NCI-H510A (cell line): ENCODE measurements at regions not wholly inside any gene's neighbourhood (a gene's known extent, or its start where the extent isn't known, plus 50 kb on each side); places are given as distances from the start of the nearest gene placed in this dataset.

Experiments
- DNase-seq: peaks from one replicate; lab custom pipeline; 2025; lab: John Stamatoyannopoulos, UW

- no peak for DNase-seq
Observed at GRCh38 chr3:22593638-22594037, 609.5 kb upstream of the UBE2E2 start.

- peak; percentile 12 for DNase-seq
Observed at GRCh38 chr3:22594990-22595389, 608.1 kb upstream of the UBE2E2 start.

GRCh38 chr3:22606461-22606860 lies 596.7 kb upstream of the UBE2E2 start:
- DNase-seq, result no peak

DNA sequence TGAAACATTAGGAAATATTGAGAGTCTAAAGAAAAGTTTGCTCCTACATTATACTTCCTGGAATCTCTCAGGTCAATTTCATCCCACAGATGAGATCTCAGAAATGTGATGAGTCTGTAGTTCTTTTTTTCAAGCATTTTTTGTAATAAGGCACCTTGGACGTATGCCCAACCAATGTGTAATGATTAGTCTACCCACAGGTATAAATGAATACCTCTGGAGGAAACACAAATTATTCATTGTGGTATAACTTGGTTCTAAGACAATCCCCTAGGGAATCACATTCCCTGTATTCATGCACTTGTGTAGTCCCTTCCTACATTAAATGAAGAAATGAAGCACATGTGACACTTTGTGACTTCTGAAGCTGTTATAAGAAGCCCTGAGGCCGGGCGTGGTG lies 596.2 kb upstream of the UBE2E2 start:
- DNase-seq, result no peak

DNA sequence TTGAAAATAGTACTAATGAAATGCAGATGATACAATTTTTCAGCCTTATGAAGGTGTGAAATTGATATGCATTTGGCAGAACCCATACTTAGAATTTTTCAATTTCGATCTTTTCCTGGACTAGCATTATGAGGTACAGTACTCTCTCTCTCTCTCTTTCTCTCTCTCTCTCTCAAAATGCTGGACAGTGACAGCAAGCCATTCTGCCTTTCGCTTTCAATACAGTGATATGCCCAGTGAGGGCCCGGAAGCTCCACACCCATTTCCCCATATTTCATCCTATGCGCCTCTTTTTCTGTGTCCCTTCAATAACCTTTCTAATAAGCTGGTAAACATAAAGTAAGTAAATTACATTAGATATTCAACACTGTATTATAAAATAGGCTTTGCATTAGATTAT lies 595.0 kb upstream of the UBE2E2 start:
- no peak for DNase-seq

- no peak for DNase-seq
Observed at GRCh38 chr3:22608721-22609120, 594.4 kb upstream of the UBE2E2 start.

GRCh38 chr3:22609139-22609538 lies 594.0 kb upstream of the UBE2E2 start:
- DNase-seq, result no peak

DNA sequence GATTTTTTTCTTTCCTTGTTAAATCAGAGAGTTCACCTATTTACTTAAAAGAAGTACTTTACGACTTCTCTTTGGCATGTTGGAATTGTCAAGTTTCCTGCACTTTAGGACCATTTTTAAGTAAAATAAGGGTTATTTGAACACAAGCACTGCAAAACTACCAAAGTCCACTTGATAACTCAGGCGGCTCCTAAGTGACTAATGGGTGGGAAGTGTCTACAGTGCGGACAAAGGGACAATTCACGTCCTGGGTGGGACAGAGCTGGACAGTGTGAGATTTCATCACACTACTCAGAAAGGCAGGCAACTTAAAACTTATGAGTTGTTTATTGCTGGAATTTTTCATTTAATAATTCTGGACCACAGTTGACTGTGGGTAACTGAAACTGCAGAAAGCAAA lies 590.2 kb upstream of the UBE2E2 start:
- DNase-seq, result no peak

GRCh38 chr3:22615790-22616189 lies 587.3 kb upstream of the UBE2E2 start:
- DNase-seq, result no peak

DNA sequence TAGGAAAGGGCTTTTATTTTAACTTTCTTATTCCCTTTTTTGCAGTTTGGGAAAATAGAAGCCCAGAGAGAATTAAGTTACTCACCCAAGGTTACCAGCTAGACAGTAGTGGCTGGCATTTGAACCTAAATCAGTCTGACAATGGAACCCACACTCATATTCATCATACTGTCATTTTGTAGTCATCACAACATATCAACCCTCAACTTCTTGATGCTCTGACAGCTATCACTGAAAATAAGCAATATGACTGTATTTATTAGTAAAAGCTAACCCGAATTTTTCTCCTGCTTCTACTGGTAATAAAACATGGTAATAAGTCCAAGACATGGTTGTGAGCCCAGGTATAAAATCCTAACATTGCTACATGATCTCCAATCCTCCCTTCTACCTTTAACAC lies 585.8 kb upstream of the UBE2E2 start:
- no peak for DNase-seq

DNA sequence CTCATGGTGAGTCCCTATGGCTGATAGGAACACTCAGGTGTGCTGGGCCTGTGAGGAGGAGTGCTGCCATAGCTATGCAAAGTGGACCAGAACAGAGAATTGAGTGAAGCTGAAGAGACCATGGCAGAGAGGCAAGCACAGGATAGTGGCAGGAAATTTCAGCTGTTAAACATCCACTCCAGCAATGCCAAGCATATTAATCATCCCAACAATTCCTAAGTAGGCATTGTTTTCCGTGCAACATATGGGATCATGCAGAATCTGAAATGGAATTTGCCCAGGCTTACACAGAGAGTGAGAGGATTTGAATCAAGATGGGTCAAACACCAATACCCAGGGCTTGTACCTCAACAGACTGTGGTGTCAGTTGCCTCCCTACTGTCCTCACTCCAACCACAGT lies 582.6 kb upstream of the UBE2E2 start:
- DNase-seq, result no peak

DNA sequence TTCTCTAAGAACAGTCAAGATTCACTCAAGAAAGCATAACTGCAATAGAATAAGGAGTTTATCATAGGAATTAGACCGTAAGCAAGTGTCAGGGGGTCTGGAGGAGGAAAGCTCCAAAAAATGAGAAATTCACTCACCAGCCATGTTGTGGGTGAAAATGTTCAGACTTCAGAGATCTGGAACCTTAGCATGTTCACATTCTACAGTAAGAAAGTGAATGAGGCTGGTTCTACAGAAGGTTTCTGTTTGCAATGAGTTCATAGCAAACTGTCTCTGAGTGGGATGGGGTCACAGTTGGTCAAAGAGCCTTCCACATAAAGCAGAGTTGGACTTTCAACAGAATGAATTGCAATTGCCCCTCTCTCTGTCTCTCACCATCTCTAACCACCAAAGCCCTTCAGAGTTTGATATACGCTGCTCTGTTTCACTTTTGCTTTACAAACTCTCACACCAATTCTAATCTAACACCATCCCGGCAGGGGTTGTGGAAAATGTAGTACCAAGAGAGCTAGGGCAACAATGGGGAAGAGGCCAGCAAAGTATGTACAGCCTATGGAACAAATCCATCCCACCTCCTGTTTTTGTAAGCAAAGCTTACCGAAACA lies 581.8 kb upstream of the UBE2E2 start:
- no peak for DNase-seq

- no peak for DNase-seq
Observed at GRCh38 chr3:22627993-22628499, 575.1 kb upstream of the UBE2E2 start.

DNA sequence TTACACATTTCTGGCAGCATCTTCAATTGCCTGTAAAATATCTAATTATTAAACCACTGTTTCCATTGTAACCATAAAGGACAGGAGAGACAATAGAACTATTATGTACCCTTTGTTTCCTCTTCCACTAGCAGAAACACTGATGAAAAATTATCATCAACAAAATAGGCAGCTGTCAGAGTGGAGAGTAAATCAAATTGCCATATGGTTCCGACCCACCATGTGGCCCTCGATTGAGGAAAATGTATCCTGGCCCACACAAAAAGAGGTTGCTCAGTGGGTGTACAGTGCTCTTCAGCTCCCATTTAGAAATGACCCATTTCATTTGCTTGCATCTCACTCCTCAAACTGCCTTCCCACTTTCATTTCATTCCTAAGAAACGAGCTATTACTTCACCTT lies 570.6 kb upstream of the UBE2E2 start:
- DNase-seq, result no peak

DNA sequence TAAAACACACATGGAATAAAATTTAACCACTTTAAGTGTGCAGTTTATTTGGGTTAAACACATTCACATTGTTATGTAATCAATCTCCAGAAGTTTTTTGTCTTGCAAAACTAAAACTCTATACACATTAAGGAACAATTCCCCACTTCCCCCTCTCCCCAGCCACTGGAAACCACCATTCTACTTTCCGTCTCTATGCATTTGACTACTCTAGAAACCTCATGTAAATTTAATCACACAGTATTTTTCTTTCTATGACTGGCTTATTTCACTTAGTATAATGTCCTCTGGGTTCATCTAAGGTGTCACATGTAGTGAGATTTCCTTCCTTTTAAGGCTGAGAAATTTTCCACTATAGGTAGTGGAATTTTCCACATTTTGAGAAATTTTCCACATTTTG lies 568.7 kb upstream of the UBE2E2 start:
- no peak for DNase-seq

- no peak for DNase-seq
Observed at GRCh38 chr3:22659651-22660475, 543.3 kb upstream of the UBE2E2 start.

- DNase-seq, result no peak
Observed at GRCh38 chr3:22660606-22661005, 542.5 kb upstream of the UBE2E2 start.

DNA sequence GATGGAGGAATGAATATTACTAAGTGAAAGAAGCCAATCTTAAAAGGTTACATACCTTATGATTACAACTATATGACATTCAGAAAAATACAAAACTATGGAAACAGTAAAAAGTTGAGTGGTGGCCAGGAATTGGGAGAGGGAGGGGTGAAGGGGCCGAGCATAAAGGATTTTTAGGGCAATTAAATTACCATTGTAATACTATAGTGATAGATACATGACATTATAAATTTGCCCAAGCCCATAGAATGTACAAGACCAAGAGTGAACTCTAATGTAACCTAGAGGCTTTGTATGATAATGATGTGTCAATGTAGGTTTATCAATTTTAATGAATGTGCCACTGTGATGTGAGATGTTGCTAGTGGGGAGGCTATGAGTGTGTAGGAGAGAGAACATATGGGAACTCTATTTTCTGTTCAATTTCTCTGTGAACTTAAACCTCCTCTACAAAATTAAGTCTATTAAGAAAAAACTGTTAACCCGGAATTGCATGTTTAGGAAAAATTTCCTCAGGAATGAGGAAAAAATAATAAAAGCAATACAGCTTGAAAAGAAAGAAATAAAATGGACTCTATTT lies 541.9 kb upstream of the UBE2E2 start:
- no peak for DNase-seq

- no peak for DNase-seq
Observed at GRCh38 chr3:22665528-22665927, 537.6 kb upstream of the UBE2E2 start.

DNA sequence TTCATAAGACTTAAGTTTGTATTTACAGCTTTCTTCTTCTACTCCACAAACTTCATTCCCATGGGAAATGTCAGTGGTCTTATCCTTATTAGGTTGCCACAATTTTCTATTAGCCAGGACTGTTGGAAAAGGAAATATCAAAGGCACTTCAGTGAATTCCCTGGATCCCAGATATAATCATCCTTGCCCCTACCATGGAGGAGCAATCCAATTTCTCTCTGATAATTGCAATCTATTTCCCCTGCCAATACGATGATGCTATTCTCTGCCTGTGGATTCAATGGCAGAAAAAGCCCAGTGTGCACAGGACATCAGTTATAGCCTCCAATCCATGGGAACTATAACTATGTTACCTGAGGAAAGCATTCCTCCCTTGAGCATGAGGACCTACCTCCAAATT lies 536.4 kb upstream of the UBE2E2 start:
- no peak for DNase-seq

GRCh38 chr3:22671848-22672247 lies 531.3 kb upstream of the UBE2E2 start:
- no peak for DNase-seq

GRCh38 chr3:22684739-22685138 lies 518.4 kb upstream of the UBE2E2 start:
- no peak for DNase-seq

DNA sequence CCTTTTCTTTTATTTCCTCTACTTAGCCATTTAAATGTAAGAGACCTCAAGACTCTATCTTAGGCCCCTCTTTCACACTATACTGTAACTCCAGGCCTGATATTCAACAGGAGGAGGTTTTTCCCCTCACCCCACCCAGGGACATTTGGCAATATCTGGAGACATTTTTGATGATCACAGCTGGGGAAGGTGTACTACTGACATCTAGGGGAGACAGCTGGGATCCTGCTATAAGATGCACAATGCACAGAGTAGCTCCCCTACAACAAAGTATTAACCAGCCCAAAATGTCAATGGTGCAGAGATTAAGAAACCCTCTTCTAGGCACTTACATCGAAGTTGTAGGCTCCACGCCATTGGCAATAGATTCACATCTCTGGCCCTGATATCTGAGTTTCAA lies 517.5 kb upstream of the UBE2E2 start:
- no peak for DNase-seq
